ENCODE measurements at regions not wholly inside any gene's neighbourhood (a gene's known extent, or its start where the extent isn't known, plus 50 kb on each side); places are given as distances from the start of the nearest gene placed in this dataset.

- TF ChIP-seq RAD21 (IDR thresholded peaks at IDR 0.05; ENCODE audit: low read depth) (no peak), REST (IDR thresholded peaks at IDR 0.05; ENCODE audit: low read depth) (no peak), EP300 (IDR thresholded peaks at IDR 0.05; ENCODE audit: borderline replicate concordance) (no peak), YY1 (IDR thresholded peaks at IDR 0.05; ENCODE audit: low read depth) (no peak), ZBTB7A (IDR thresholded peaks at IDR 0.05; ENCODE audit: low read depth) (no peak), CEBPB (IDR thresholded peaks at IDR 0.05) (no peak), CREB1 (IDR thresholded peaks at IDR 0.05; ENCODE audit: low read depth) (no peak), MAX (IDR thresholded peaks at IDR 0.05) (no peak), USF1 (IDR thresholded peaks at IDR 0.05) (no peak), TAF1 (IDR thresholded peaks at IDR 0.05; ENCODE audit: low read depth) (no peak), TEAD4 (IDR thresholded peaks at IDR 0.05) (no peak)
Observed at GRCh38 chr9:24620741-24621140, 75.0 kb upstream of the IZUMO3 start.
